ENCODE measurements at regions not wholly inside any gene's neighbourhood (a gene's known extent, or its start where the extent isn't known, plus 50 kb on each side); places are given as distances from the start of the nearest gene placed in this dataset.

- H3K4me2 ChIP-seq (ENCODE audit: low read depth, low read length), result no peak overlapping the region
- H3K9me2 ChIP-seq (replicated peaks; ENCODE audit: insufficient read depth, low read length), result no peaks in the 10 kb centered on the region
- no peak for DNase-seq
- no peaks in the 10 kb centered on the region for H3F3A ChIP-seq (ENCODE audit: insufficient read depth, low read length)
- H3K9me3 ChIP-seq (replicated peaks; ENCODE audit: insufficient read depth, low read length), result no peaks in the 10 kb centered on the region
- no peak overlapping the region for H3K9ac ChIP-seq (ENCODE audit: low read length)
- no peaks in the 10 kb centered on the region for H3K79me2 ChIP-seq (ENCODE audit: low read length)
- H3K27ac ChIP-seq (ENCODE audit: low read length), result no peak overlapping the region
- no peaks in the 10 kb centered on the region for H3K4me1 ChIP-seq (ENCODE audit: low read length)
- H3K27me3 ChIP-seq (replicated peaks; ENCODE audit: insufficient read depth, low read length), result no peaks in the 10 kb centered on the region
- no peaks in the 10 kb centered on the region for H4K20me1 ChIP-seq (ENCODE audit: insufficient read depth, low read length)
- H2AFZ ChIP-seq (ENCODE audit: low read length), result no peak overlapping the region
- no peak for TF ChIP-seq EZH2 (optimal IDR thresholded peaks at IDR 0.05; ENCODE audit: low read depth, low read length)
- no peak for TF ChIP-seq EZH2phosphoT487 (IDR thresholded peaks at IDR 0.05; ENCODE audit: low read length)
- TF ChIP-seq, protein P1, sequence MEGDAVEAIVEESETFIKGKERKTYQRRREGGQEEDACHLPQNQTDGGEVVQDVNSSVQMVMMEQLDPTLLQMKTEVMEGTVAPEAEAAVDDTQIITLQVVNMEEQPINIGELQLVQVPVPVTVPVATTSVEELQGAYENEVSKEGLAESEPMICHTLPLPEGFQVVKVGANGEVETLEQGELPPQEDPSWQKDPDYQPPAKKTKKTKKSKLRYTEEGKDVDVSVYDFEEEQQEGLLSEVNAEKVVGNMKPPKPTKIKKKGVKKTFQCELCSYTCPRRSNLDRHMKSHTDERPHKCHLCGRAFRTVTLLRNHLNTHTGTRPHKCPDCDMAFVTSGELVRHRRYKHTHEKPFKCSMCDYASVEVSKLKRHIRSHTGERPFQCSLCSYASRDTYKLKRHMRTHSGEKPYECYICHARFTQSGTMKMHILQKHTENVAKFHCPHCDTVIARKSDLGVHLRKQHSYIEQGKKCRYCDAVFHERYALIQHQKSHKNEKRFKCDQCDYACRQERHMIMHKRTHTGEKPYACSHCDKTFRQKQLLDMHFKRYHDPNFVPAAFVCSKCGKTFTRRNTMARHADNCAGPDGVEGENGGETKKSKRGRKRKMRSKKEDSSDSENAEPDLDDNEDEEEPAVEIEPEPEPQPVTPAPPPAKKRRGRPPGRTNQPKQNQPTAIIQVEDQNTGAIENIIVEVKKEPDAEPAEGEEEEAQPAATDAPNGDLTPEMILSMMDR (IDR thresholded peaks at IDR 0.05; ENCODE audit: low read length), result no peak
- H3K36me3 ChIP-seq (replicated peaks; ENCODE audit: insufficient read depth, low read length), result no peaks in the 10 kb centered on the region
- H3K4me3 ChIP-seq (ENCODE audit: low read length), result no peak overlapping the region
Measured at GRCh38 chrX:131938749-131939148, 84.4 kb upstream of the STK26 start.

DNA sequence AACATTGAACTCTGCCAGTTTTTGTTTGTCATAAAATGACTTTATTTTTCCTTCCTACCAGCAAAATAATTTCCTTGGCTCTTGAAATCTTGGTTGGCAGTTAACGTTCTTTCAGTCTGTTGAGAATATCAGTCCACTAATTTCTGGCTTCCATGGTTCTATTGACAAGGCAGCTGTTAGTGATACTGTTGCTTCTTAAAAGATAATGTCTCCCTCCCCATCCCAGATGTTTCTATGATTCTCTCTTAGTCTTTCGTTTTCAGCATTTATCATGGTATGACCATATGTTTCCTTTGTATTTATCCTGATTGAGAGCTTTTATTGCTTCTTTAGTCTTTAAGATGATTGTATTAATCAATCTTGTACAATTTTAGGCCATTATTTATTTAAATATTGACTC is 81.1 kb upstream of the STK26 start:
- no peaks in the 10 kb centered on the region for H3K36me3 ChIP-seq (replicated peaks; ENCODE audit: insufficient read depth, low read length)
- H3K27me3 ChIP-seq (replicated peaks; ENCODE audit: insufficient read depth, low read length), result no peaks in the 10 kb centered on the region
- TF ChIP-seq, protein P1 (IDR thresholded peaks at IDR 0.05; ENCODE audit: low read length), result no peak
- no peak for TF ChIP-seq EZH2phosphoT487 (IDR thresholded peaks at IDR 0.05; ENCODE audit: low read length)
- no peak for TF ChIP-seq EZH2 (optimal IDR thresholded peaks at IDR 0.05; ENCODE audit: low read depth, low read length)
- H3F3A ChIP-seq (ENCODE audit: insufficient read depth, low read length), result no peaks in the 10 kb centered on the region
- H3K4me3 ChIP-seq (ENCODE audit: low read length), result no peak overlapping the region
- DNase-seq, result no peak
- H3K4me1 ChIP-seq (ENCODE audit: low read length), result no peaks in the 10 kb centered on the region
- H4K20me1 ChIP-seq (ENCODE audit: insufficient read depth, low read length), result no peaks in the 10 kb centered on the region
- no peak overlapping the region for H2AFZ ChIP-seq (ENCODE audit: low read length)
- no peak overlapping the region for H3K9ac ChIP-seq (ENCODE audit: low read length)
- H3K79me2 ChIP-seq (ENCODE audit: low read length), result no peaks in the 10 kb centered on the region
- H3K27ac ChIP-seq (ENCODE audit: low read length), result no peak overlapping the region
- no peak overlapping the region for H3K4me2 ChIP-seq (ENCODE audit: low read depth, low read length)
- no peaks in the 10 kb centered on the region for H3K9me2 ChIP-seq (replicated peaks; ENCODE audit: insufficient read depth, low read length)
- H3K9me3 ChIP-seq (replicated peaks; ENCODE audit: insufficient read depth, low read length), result no peaks in the 10 kb centered on the region

DNA sequence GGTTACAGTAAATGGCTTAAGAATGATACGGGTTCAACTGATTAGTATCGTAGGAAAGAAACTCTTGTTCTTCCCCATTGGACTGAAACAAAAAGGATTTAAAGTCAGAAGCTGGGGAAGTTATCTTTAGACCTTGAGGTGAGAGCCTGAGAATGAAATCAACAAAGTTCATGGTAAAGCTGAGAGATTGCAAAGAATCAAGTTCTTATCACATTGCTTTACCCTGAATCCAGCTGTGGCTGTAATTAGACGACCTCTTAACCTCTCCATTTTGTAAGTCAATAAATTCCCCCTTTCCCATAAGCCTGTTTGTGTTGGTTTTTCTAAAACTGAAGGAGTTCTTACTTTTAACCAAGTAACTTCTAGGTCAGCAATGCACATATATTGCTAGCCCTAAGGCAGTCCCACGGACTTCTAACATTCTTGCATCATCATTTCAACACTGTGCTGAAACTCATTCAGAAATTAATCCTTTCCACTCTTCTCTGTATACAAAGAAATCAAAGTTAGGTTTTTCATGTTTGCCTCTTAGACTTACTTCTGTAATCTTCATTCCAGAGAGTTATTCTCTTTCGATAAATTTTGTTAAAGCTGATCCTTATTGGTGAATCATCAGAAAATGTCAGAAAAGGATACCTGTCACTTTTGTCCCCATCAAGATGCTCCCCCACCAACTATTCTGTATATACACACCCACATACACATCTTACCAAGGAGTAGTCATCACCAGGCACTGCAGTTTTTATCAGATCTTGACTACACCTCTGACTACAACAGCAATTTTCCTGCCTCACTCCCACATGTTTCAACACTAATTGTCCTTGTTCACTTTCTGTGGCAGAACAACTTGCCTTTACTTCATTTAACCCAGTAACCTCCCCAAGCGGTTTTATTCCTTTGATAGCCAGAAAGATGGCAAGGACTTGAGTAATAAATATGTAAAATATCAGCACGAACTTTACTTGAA is 77.9 kb upstream of the STK26 start:
- Histone ChIP-seq H3K27me3 (replicated peaks; ENCODE audit: insufficient read depth, low read length) (no peaks in the 10 kb centered on the region), H3K79me2 (ENCODE audit: low read length) (no peaks in the 10 kb centered on the region), H3K9ac (ENCODE audit: low read length) (no peak overlapping the region), H3K4me2 (ENCODE audit: low read depth, low read length) (no peak overlapping the region), H4K20me1 (ENCODE audit: insufficient read depth, low read length) (no peaks in the 10 kb centered on the region), H3K9me3 (replicated peaks; ENCODE audit: insufficient read depth, low read length) (no peaks in the 10 kb centered on the region), H3K36me3 (replicated peaks; ENCODE audit: insufficient read depth, low read length) (no peaks in the 10 kb centered on the region), H3K4me1 (ENCODE audit: low read length) (no peaks in the 10 kb centered on the region), H2AFZ (ENCODE audit: low read length) (no peak overlapping the region), H3F3A (ENCODE audit: insufficient read depth, low read length) (no peaks in the 10 kb centered on the region), H3K9me2 (replicated peaks; ENCODE audit: insufficient read depth, low read length) (no peaks in the 10 kb centered on the region), H3K4me3 (ENCODE audit: low read length) (no peak overlapping the region), H3K27ac (ENCODE audit: low read length) (no peak overlapping the region)
- TF ChIP-seq, protein P1 (IDR thresholded peaks at IDR 0.05; ENCODE audit: low read length), result no peak
- no peak for TF ChIP-seq EZH2 (optimal IDR thresholded peaks at IDR 0.05; ENCODE audit: low read depth, low read length)
- no peak for TF ChIP-seq EZH2phosphoT487 (IDR thresholded peaks at IDR 0.05; ENCODE audit: low read length)
- no peak for DNase-seq
